MM.1S (cell line): ENCODE measurements at regions not wholly inside any gene's neighbourhood (a gene's known extent, or its start where the extent isn't known, plus 50 kb on each side); places are given as distances from the start of the nearest gene placed in this dataset.

Experiments used
- CTCF ChIP-seq: fragments of 300-600 bp; sonication (generic); IDR thresholded peaks from 2 replicates; pipeline ENCODE4 v1.5.1; 2016; ENCODE audit warnings: antibody characterized with exemption, low read length, mixed read lengths
- EZH2 ChIP-seq: fragments of 300-600 bp; sonication (generic); optimal IDR thresholded peaks from 2 replicates; pipeline ENCODE3; 2017; ENCODE audit warnings: low read depth, mild to moderate bottlenecking, antibody characterized with exemption, low read length, mixed read lengths
- EZH2phosphoT487 ChIP-seq: fragments of 300-600 bp; sonication (generic); IDR thresholded peaks from 2 replicates; pipeline ENCODE4 v1.6.1; 2018; ENCODE audit warnings: antibody characterized with exemption, low read length

- peak; percentile 23; the same call in 1 of the 2 replicates for TF ChIP-seq CTCF
- no peak for TF ChIP-seq EZH2phosphoT487
- TF ChIP-seq EZH2, result no peak
These were observed 78.8 kb upstream of the GPBP1 start for GRCh38 chr5:57094753-57095683.
